Fibroblast of upper back skin (primary cell): ENCODE measurements at regions not wholly inside any gene's neighbourhood (a gene's known extent, or its start where the extent isn't known, plus 50 kb on each side); places are given as distances from the start of the nearest gene placed in this dataset.

Experiments used
- DNase-seq: peaks from one replicate; pipeline ENCODE4 v3.0.0-alpha.2; 2013

GRCh38 chr10:65470986-65471385, 1454.8 kb upstream of the LRRTM3 start:
- no peak for DNase-seq

- no peak for DNase-seq
Observed at GRCh38 chr10:65482848-65483247, 1443.0 kb upstream of the LRRTM3 start.

DNA sequence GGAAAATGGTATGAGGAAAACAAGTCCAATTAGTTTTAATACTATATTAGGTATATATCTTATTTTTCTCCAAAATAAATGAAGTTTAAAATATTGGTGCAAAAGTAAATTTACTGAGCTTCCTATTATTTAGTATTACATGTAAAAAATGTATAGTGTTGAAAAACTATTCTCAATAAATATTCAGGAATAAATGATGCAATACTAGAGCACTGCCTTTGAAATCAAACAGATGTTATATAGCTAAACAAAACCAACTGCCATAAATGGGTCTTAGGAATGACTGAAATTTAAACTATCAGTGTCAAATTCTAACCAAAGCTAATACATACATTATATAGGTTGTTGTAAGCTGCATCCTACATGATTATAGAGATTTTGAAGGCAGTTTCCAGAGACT, 1434.0 kb upstream of the LRRTM3 start:
- peak; percentile 1 for DNase-seq

DNA sequence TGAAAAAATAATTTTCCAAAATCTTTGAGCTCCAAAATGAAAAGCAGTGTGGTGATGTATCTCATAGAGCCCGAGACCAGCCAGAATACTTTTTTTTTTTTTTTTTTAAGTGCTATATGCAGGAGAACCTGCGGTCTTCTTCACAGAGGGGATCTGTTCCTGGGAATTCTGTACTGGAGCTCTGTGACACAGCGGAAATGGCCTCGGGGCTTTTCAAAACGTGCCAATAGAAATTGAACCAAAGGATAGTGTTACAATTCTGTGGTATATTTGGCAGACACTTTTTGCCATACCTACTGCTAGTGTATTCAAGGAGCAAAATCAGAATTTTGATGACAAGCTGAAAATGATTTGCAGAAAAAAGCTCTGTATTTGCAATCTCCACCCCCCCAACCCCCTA, 1429.3 kb upstream of the LRRTM3 start:
- no peak for DNase-seq

- DNase-seq: no peak
Observed at GRCh38 chr10:65497837-65498236, 1428.0 kb upstream of the LRRTM3 start.

- DNase-seq: no peak
Observed at GRCh38 chr10:65500716-65501115, 1425.1 kb upstream of the LRRTM3 start.

- no peak for DNase-seq
Observed at GRCh38 chr10:65501259-65501658, 1424.6 kb upstream of the LRRTM3 start.

DNA sequence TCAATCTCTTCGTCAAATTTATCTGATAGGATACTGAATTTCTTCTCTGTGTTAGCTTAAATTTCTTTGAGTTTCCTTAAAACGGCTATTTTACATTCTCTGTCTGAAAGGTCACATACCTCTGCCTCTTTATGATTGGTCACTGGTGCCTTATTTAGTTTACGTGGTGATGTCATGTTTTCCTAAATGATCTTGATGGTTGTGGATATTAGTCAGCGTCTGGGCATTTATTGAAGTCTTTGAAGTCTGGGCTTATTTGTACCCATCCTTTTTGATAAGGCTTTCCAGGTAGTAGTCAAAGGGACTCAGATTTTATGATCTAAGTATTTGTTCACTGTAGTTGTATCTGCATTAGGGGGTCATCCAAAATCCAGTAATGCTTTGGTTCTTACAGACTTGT, 1407.5 kb upstream of the LRRTM3 start:
- peak; percentile 34 for DNase-seq

- no peak for DNase-seq
Observed at GRCh38 chr10:65528986-65529385, 1396.8 kb upstream of the LRRTM3 start.

DNA sequence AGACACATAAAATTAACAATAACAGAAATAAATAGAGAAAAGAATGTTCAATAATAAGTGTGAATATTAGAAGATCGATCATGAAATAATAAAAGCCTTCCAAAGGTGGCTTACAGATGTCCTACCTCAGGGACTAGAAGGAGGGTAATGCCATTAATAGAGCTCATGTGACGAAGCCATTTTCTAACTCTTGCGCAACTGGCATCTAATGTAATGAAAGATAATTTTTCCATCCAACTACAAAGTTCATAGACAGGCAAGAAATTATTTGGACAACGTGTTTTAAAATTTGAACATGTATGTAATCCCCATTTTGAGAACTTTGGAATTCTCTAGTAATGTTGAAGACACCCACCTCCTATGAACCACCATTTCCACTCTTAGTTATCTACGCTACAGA, 1394.3 kb upstream of the LRRTM3 start:
- no peak for DNase-seq

GRCh38 chr10:65534771-65535170, 1391.1 kb upstream of the LRRTM3 start:
- DNase-seq: no peak

- no peak for DNase-seq
Observed at GRCh38 chr10:65544756-65545155, 1381.1 kb upstream of the LRRTM3 start.

DNA sequence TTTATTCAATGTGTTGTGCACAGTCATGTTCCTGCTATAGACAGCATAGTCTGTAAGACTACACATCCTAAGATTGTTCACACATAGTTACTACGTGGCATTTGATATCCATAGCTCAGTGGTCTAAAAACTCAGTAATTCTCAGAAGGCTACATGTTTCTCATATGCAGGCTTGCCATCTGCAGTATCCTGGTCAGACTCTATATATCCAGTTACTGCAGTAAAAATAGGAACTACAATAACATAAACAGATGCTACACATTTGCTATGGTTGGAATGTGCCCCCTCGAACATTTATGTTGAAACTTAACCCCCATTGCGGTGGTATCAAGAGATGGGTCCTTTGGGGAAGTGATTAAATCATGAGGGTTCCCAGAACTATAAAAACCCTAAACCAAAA, 1377.8 kb upstream of the LRRTM3 start:
- peak; percentile 32 for DNase-seq

GRCh38 chr10:65550761-65551160, 1375.1 kb upstream of the LRRTM3 start:
- DNase-seq: no peak

- DNase-seq: no peak
Observed at GRCh38 chr10:65555192-65555591, 1370.6 kb upstream of the LRRTM3 start.

- no peak for DNase-seq
Observed at GRCh38 chr10:65556006-65556405, 1369.8 kb upstream of the LRRTM3 start.

DNA sequence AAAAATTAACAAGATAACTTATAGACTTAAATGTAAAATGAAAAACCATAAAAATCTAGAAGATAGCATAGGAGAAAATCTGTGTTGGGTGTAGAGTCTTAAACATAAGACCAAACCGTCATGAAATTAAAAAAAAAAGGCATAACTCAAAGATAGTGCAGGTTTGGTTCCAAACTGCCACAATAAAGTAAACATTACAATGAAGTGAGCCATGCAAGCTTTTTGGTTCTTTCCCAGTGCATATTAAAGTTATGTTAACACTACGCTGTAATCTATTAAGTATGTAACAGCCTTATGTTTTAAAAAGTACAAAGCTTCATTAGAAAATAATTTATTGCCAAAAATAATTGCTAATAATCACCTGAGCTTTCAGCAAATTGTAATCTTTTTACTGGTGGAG, 1366.5 kb upstream of the LRRTM3 start:
- DNase-seq: no peak

GRCh38 chr10:65565246-65565645, 1360.6 kb upstream of the LRRTM3 start:
- no peak for DNase-seq

DNA sequence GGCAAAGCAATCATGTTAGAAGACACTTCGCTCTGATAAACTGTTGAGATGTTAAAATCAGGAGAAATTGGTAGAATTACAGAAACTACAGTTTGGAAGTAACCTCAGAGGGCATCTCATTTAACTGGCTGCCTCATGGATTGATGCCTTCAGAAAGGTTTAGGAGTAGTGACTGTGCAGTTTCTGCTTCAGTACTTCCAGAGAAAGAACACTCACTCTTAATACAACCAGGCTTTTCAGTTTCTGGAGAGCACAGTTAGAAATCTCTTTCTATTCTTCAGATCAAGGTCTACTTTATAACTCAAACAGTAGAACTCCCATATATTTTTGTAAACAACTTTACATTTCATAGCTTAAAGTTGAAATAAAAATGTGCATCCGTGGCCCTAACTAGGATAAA, 1358.9 kb upstream of the LRRTM3 start:
- DNase-seq: no peak

- DNase-seq: peak; percentile 65
Observed at GRCh38 chr10:65570143-65571010, 1355.5 kb upstream of the LRRTM3 start.

DNA sequence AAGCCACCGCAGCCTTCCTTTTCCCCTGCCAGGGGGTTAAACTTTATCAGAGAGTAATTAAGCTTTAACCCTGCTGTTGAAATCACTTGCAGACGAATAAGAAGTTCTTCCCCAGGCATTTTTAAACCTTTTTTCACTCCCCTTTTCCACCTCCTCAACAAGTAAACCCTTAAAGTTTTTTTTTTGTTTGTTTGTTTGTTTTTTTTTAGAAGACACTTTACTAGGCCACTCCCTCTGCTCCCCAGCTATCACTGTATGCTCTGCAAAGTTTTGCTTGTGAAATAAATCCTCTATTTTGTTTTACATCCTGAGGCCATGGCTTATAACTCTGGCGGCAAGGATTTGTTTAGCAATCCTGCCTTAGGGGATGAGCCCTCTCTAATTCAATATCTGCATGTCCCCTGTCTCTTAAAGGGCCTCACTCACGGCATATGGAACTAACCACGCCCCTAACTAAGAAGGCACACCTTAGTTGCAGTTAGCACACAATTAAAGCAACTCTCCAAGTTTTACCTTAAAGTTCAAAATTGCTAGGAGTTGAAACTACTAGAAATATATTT, 1354.7 kb upstream of the LRRTM3 start:
- no peak for DNase-seq

GRCh38 chr10:65581426-65582026, 1344.3 kb upstream of the LRRTM3 start:
- DNase-seq: no peak

DNA sequence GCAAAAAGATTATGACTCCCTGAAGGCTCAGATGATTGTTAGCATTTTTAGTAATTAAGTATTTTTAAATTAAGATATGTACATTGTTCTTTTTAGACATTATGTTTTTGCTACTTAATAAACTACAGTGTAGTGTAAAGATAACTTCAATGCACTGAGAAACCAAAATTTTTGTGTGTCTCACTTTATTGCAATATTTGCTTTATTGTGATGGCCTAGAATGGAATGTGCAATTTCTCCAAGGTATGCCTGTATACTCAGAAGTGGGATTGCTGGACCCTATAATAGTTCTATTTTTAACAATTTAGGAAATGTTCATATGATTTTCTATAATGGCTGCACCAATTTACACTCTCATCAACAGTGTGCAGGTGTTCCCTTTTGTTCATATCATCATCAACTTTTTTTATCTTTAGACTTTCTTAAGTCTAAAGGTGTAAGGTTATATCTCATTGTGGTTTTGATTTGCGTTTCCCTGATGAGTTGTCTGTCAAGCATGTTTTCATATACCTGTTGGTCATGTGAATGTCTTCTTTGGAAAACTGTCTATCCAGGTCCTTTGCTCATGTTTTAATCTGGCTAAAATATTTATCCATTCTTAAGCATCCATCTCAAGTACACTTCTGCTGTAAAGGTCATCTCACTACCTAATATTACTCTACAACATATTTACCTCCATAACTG, 1323.5 kb upstream of the LRRTM3 start:
- no peak for DNase-seq

GRCh38 chr10:65611592-65611991, 1314.2 kb upstream of the LRRTM3 start:
- DNase-seq: peak; percentile 89
